OCI-LY7 (cell line): ENCODE measurements at regions not wholly inside any gene's neighbourhood (a gene's known extent, or its start where the extent isn't known, plus 50 kb on each side); places are given as distances from the start of the nearest gene placed in this dataset.

ENCODE experiments used
- EZH2phosphoT487 ChIP-seq: fragments of 200-600 bp; sonication (generic); IDR thresholded peaks from 2 replicates; pipeline ENCODE4 v1.6.1; 2018; ENCODE audit warnings: low read depth, borderline replicate concordance, mild to moderate bottlenecking, mixed run types, antibody characterized with exemption, low read length, moderate library complexity, mixed read lengths
- TF ChIP-seq, protein P1 (sequence below): fragments of 200-600 bp; sonication (generic); conservative IDR thresholded peaks from 2 replicates; pipeline ENCODE4 v1.5.1; 2014; ENCODE audit warnings: mild to moderate bottlenecking, antibody characterized with exemption, low read length, moderate library complexity, mixed read lengths

DNA sequence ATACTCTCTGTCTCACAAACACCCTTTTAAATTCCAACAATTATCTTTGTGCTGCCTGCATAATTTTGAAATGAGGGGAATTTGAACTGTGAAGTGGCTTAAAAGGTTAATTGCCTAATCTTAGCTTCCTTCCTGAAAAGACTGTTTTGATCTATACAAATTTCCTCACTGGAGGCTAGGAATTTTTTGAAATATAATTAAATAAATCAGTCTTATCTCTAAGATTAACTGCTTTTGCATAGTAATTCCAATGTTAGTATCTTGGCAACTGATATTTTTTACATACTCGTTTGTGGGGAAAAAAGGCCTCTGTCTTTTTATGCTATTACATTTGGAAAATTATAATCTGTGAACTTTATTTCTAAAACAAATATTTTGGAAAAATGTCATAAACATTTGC lies 498.5 kb downstream of the TMTC2 start:
- TF ChIP-seq, protein P1, sequence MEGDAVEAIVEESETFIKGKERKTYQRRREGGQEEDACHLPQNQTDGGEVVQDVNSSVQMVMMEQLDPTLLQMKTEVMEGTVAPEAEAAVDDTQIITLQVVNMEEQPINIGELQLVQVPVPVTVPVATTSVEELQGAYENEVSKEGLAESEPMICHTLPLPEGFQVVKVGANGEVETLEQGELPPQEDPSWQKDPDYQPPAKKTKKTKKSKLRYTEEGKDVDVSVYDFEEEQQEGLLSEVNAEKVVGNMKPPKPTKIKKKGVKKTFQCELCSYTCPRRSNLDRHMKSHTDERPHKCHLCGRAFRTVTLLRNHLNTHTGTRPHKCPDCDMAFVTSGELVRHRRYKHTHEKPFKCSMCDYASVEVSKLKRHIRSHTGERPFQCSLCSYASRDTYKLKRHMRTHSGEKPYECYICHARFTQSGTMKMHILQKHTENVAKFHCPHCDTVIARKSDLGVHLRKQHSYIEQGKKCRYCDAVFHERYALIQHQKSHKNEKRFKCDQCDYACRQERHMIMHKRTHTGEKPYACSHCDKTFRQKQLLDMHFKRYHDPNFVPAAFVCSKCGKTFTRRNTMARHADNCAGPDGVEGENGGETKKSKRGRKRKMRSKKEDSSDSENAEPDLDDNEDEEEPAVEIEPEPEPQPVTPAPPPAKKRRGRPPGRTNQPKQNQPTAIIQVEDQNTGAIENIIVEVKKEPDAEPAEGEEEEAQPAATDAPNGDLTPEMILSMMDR, result no peak
- no peak for TF ChIP-seq EZH2phosphoT487
